ENCODE measurements at regions not wholly inside any gene's neighbourhood (a gene's known extent, or its start where the extent isn't known, plus 50 kb on each side); places are given as distances from the start of the nearest gene placed in this dataset.

DNA sequence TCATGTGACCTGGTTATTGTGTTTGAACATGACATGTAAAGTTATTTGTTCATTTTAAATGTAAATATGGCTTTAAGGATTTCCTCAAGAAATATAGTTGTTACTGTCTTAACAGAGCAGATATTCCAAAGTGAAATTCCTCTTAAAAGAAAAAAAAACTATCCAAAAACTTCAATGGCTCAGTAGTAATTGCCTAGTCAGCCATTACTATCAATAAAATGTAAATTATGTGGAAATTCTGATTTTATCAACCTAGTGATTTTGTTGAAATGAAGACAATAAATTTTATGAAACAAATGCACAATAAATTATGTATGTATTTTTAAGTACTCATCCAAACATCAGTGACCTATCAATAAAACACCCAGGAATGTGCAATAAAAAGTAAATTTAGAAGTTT, 463.3 kb downstream of the TENT5A start:
- TF ChIP-seq, protein P1, sequence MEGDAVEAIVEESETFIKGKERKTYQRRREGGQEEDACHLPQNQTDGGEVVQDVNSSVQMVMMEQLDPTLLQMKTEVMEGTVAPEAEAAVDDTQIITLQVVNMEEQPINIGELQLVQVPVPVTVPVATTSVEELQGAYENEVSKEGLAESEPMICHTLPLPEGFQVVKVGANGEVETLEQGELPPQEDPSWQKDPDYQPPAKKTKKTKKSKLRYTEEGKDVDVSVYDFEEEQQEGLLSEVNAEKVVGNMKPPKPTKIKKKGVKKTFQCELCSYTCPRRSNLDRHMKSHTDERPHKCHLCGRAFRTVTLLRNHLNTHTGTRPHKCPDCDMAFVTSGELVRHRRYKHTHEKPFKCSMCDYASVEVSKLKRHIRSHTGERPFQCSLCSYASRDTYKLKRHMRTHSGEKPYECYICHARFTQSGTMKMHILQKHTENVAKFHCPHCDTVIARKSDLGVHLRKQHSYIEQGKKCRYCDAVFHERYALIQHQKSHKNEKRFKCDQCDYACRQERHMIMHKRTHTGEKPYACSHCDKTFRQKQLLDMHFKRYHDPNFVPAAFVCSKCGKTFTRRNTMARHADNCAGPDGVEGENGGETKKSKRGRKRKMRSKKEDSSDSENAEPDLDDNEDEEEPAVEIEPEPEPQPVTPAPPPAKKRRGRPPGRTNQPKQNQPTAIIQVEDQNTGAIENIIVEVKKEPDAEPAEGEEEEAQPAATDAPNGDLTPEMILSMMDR (IDR thresholded peaks at IDR 0.05) = no peak
- no peak for TF ChIP-seq POLR2A (IDR thresholded peaks at IDR 0.05)
